ENCODE measurements at regions not wholly inside any gene's neighbourhood (a gene's known extent, or its start where the extent isn't known, plus 50 kb on each side); places are given as distances from the start of the nearest gene placed in this dataset.

- intact Hi-C loops (cut with DNase I): no loop called here
- DNase-seq (ENCODE audit: low spot score in 2 of 2): no peak
- Histone ChIP-seq H3K9me3 (no peaks in the 10 kb centered on the region), H3K4me1 (no peaks in the 10 kb centered on the region), H3K27me3 (no peaks in the 10 kb centered on the region), H3K27ac (no peak overlapping the region), H3K4me3 (no peak overlapping the region), H3K36me3 (no peaks in the 10 kb centered on the region)
- no peak for TF ChIP-seq CTCF (IDR thresholded peaks at IDR 0.05)
Measured at GRCh38 chr20:53718142-53719021, 124.7 kb upstream of the ZNF217 start.

- H3K9me3 ChIP-seq: no peaks in the 10 kb centered on the region
- DNase-seq (ENCODE audit: low spot score in 2 of 2): no peak
- H3K4me1 ChIP-seq: no peaks in the 10 kb centered on the region
- H3K4me3 ChIP-seq: no peak overlapping the region
- no peak for TF ChIP-seq CTCF (IDR thresholded peaks at IDR 0.05)
- H3K36me3 ChIP-seq: no peaks in the 10 kb centered on the region
- H3K27me3 ChIP-seq: no peaks in the 10 kb centered on the region
- intact Hi-C loops (cut with DNase I): no loop called here
- no peak overlapping the region for H3K27ac ChIP-seq
Measured at GRCh38 chr20:53716395-53716794, 122.8 kb upstream of the ZNF217 start.

- Histone ChIP-seq H3K9me3 (no peaks in the 10 kb centered on the region), H3K27me3 (no peaks in the 10 kb centered on the region), H3K4me1 (no peaks in the 10 kb centered on the region), H3K4me3 (no peak overlapping the region), H3K27ac (no peak overlapping the region), H3K36me3 (no peaks in the 10 kb centered on the region)
- TF ChIP-seq CTCF (IDR thresholded peaks at IDR 0.05): no peak
- no peak for DNase-seq (ENCODE audit: low spot score in 2 of 2)
- intact Hi-C loops (cut with DNase I): no loop called here
Measured at GRCh38 chr20:53714524-53714923, 120.9 kb upstream of the ZNF217 start.

DNA sequence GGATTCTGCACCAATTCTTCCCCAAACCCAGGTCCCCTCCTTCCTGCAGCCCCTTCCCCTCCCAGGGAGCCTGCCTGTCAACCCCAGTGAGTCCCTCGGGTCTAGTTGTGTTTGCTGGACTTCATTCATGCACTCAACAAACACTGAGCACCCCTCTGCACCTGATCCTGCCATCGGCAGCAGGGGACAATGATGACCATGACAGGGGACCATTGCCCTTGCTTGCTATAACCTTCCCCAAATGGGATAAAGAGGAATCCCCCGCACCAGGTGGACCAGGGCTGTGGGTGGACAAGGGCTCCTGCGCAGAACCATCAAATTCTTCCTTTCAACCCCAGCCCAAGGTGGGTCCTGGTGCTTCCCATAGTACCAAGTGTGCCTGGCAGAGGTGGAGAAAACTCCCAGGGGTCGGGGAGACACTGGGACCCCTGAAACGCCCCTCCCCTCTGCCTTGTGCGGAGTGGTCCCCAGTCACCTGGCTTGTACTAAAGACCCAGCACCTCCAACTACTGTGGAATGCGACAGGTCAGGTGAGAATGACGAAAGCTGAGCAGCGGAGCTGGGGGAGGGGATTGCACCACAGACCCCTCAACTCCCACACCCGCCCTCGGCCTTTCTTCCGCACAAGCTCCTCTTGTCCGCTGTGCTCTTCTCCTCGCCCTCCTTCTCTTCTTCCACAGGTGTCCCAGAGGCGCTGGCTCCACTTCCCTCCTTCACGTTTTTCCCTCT, 119.9 kb upstream of the ZNF217 start:
- no peaks in the 10 kb centered on the region for H3K36me3 ChIP-seq
- TF ChIP-seq CTCF (IDR thresholded peaks at IDR 0.05): no peak
- H3K4me3 ChIP-seq: no peak overlapping the region
- H3K9me3 ChIP-seq: no peaks in the 10 kb centered on the region
- H3K4me1 ChIP-seq: no peaks in the 10 kb centered on the region
- no peak for DNase-seq (ENCODE audit: low spot score in 2 of 2)
- no peak overlapping the region for H3K27ac ChIP-seq
- intact Hi-C loops (cut with DNase I): no loop called here
- H3K27me3 ChIP-seq: no peaks in the 10 kb centered on the region

GRCh38 chr20:53712212-53712977, 118.8 kb upstream of the ZNF217 start:
- TF ChIP-seq CTCF (IDR thresholded peaks at IDR 0.05): no peak
- intact Hi-C loops (cut with DNase I): no loop called here

More at GRCh38 chr20:53712212-53712977, 118.8 kb upstream of the ZNF217 start:
- Histone ChIP-seq H3K4me3 (no peak overlapping the region), H3K27ac (no peak overlapping the region), H3K4me1 (peaks cover 0 to 3% of the 10 kb centered on the region in 2 donors), H3K27me3 (no peaks in the 10 kb centered on the region), H3K36me3 (no peaks in the 10 kb centered on the region), H3K9me3 (no peaks in the 10 kb centered on the region)
- no peak for DNase-seq (ENCODE audit: low spot score in 2 of 2)

Measured in ascending aorta (tissue), 2 donors.